CD4-positive, alpha-beta T cell treated with Interleukin-10 for 1 hour (primary cell): ENCODE measurements at regions not wholly inside any gene's neighbourhood (a gene's known extent, or its start where the extent isn't known, plus 50 kb on each side); places are given as distances from the start of the nearest gene placed in this dataset.
A peak's percentile ranks its signal among the peaks of the same experiment; 100 is the strongest.
"Not testable (repeated sequence)": the region's sequence is repeated elsewhere in the genome, so short reads cannot be mapped to it uniquely, and the experiment has no call there.

ENCODE experiments used
- DNase-seq: peaks from one replicate; pipeline ENCODE4 v3.0.0-alpha.2; 2020

DNA sequence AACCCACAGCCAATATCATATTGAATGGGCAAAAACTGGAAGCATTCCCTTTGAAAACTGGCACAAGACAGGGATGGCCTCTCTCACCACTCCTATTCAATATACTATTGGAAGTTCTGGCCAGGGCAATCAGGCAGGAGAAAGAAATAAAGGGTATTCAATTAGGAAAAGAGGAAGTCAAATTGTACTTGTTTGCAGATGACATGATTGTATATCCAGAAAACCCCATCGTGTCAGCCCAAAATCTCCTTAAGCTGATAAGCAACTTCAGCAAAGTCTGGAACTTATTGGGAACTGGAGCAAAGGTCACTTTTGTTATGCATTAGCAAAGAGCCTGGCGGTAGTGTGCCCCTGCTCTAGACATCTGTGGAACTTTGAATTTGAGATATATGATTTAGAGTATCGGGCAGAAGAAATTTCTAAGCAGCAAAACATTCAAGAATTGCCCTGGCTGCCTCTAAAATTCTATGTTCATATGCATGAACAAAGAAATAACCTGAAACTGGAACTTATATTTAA lies 53.4 kb upstream of the PSMA1 start:
- DNase-seq, result not testable (repeated sequence)

GRCh38 chr11:14577292-14577691 lies 57.1 kb upstream of the PSMA1 start:
- no peak for DNase-seq

- peak; percentile 45 for DNase-seq
These were observed 57.8 kb upstream of the PSMA1 start for GRCh38 chr11:14577835-14578529.

DNA sequence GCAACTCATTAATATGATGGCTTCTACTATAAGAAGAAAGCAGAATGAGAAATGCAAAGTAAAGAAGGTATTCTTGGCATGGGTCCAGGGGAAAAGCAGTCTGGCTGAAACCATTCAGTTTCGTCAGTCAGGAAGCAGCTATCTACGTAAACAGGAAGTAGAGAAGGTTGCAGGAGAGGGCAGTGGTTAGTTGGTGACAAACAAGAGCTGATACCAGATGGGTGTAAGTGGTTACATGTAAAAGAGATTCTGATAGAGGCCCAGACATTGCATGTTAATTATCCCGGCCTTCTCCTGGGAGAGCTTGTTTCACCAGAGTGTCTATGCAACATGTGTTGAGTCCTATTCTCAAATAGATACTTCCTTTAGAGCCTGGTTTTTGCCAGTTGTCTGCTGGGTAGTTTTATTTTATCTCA lies 58.4 kb upstream of the PSMA1 start:
- peak; percentile 91 for DNase-seq

- no peak for DNase-seq
These were observed 59.5 kb upstream of the PSMA1 start for GRCh38 chr11:14579646-14580045.

DNA sequence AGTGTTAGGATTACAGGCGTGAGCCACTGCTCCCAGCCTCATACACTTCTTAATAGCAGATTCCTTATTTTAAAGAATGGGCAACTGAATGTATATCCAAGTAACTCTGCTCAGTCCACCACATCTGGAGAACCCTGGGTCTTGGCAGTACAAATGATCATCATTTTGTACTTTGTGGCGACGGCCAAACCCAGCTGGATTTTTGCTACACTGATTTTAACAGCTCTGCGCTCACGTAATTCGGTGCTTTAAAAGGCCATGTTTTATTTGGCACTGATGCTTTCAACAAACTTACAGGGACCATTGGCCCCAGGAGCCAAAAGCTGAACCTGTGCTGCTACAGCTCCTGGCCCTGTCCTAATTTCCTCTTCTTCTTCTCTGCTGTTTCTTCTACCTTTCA lies 60.8 kb upstream of the PDE3B start:
- DNase-seq, result no peak

DNA sequence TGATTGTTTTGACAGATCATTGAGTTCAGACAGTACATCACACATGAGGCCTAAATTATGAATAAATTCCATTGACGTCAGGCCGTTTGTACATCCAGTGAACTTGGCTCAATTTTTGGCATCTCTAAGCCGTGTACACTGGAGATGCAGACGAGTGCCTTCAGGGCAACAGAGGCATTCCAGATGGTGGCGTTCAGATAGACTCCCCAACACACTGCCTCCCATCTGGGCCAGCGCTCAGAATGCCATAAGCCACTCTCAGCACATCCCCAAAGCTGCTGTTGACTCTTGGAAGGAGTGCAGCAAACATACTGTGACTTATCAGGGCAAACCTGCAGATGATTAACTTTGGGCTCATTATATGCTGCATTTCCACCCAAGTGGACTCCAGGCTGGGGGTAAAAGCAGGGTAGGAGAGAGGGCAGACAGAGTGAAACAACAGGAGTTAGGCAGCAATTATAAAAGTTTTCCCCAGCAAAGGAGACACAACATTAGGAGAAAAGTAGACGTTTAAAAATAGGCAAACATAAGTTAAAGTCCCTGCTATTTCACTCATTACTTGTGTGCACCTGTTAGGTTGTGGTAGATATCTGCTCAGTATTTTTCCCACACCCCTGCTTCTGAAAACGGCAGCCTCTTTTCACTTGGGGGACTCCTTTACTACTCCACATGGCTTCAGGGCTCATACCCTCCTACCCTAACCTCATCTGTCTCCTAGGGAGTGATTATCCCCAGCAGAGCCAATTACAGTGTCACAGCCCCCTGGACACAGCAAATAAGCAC lies 60.2 kb upstream of the PDE3B start:
- no peak for DNase-seq

- no peak for DNase-seq
These were observed 59.6 kb upstream of the PDE3B start for GRCh38 chr11:14584035-14584363.

- no peak for DNase-seq
These were observed 59.0 kb upstream of the PDE3B start for GRCh38 chr11:14584595-14584994.

- DNase-seq, result no peak
These were observed 58.2 kb upstream of the PDE3B start for GRCh38 chr11:14585438-14585837.

DNA sequence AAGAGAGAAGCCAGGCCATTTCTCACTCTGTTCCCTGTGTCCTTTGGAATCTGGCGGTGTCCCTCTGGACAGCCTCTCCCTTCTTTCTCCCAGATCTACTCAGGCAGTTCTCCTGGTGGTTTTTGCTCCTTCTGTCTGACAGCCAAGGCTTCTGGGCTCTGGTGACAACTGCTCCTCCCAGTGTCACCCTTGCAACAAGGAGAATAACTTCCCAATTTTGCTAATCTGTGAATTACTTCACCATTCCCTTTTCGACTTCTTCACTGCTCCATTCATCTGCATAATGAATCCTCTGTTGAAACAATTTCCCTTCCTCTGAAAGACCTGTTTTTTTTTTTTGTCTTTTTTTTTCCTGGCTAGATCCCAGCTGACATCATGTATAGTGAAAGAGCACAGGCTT lies 56.3 kb upstream of the PDE3B start:
- no peak for DNase-seq

DNA sequence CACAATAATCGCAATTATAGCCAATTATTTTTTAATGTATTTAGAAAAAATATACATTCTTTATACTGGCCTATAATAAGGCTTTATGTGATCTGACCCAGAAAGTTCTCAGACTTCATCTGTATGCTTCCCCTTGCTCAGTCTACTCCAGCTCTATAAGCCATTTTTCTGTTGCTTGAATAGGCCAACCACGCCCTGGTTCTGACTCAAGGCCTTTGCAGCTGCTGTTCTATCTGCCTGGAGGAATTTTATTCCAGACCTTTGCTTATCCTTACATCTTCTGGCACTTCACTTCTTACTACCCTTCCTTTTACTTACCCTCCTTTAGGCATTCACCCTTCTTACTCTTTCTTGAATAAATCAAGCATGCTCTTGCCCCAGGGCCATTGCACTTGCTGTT lies 54.9 kb upstream of the PDE3B start:
- DNase-seq, result no peak

GRCh38 chr11:14589421-14589820 lies 54.2 kb upstream of the PDE3B start:
- DNase-seq, result no peak

- not testable (repeated sequence) for DNase-seq
These were observed 52.6 kb upstream of the PDE3B start for GRCh38 chr11:14591046-14591445.

- no peak for DNase-seq
These were observed 49.9 kb upstream of the PDE3B start for GRCh38 chr11:14593671-14594070.
